Right renal pelvis (tissue), 4 donors: ENCODE measurements at regions not wholly inside any gene's neighbourhood (a gene's known extent, or its start where the extent isn't known, plus 50 kb on each side); places are given as distances from the start of the nearest gene placed in this dataset.

ENCODE experiments used
- DNase-seq, 4 donors: peaks; one replicate each; pipeline ENCODE4 v3.0.0-alpha.2; 2013; ENCODE audit warnings: low read depth in 4 of 4, low spot score in 3 of 4, missing footprints in 1 of 4

GRCh38 chr11:69427906-69428880, 53.3 kb upstream of the LINC01488 start:
- no peak for DNase-seq

- DNase-seq: no peak
Measured at GRCh38 chr11:69429716-69430491, 51.6 kb upstream of the LINC01488 start.

- DNase-seq: no peak
Measured at GRCh38 chr11:69430566-69430965, 50.9 kb upstream of the LINC01488 start.

GRCh38 chr11:69431136-69431535, 50.3 kb upstream of the LINC01488 start:
- DNase-seq: no peak
